HG02852 (cell line): ENCODE measurements at regions not wholly inside any gene's neighbourhood (a gene's known extent, or its start where the extent isn't known, plus 50 kb on each side); places are given as distances from the start of the nearest gene placed in this dataset.

Experiments
- ATAC-seq: cut with Tn5 transposase; IDR thresholded peaks from one replicate; pipeline ENCODE4 v1.9.1; 2021; ENCODE audit warnings: mild to moderate bottlenecking, moderate library complexity; ENCODE audit not compliant: unreplicated experiment

DNA sequence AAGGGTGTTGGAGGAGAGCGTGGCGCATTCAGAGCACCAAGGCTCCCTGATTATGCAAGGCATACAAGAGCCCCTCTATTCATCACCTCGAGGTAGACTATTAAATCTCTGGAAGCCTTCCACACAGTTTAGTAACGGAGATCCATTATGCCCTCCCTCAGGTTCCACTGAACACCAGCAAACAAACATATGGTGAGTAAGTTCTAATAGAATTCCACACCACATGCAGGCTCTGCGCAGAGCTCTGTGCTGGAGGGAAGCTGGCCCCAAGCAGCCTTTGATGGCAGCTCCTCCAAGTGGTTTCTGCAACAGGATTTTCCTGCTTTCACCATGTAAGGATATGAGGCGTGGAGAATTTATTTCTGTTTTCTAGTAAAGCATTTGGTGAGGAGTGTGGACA lies 238.6 kb downstream of the C1D start:
- no peak for ATAC-seq

- no peak for ATAC-seq
Measured at GRCh38 chr2:67825476-67825875, 237.3 kb downstream of the C1D start.

GRCh38 chr2:67828066-67828465 lies 234.7 kb downstream of the C1D start:
- ATAC-seq: no peak

GRCh38 chr2:67829470-67829869 lies 233.3 kb downstream of the C1D start:
- no peak for ATAC-seq

DNA sequence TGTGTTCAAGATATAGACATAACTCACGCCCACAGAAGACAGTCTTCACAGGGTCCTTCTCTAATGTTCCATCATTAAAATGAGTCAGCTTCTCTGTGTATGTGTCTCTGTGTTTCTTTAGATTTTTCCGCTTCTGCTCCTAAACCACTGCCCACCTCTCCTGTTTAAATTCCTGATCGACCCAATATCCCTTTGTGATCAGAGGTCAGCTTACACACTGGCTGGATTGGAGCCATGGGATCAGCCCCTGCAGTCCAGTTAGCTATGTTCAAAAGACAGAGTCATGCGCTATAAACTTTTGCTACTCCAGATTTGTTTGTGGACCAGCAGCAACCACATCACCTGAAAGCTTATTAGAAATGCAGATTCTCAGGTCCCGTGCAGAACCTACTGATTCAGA lies 229.2 kb downstream of the C1D start:
- ATAC-seq: no peak

DNA sequence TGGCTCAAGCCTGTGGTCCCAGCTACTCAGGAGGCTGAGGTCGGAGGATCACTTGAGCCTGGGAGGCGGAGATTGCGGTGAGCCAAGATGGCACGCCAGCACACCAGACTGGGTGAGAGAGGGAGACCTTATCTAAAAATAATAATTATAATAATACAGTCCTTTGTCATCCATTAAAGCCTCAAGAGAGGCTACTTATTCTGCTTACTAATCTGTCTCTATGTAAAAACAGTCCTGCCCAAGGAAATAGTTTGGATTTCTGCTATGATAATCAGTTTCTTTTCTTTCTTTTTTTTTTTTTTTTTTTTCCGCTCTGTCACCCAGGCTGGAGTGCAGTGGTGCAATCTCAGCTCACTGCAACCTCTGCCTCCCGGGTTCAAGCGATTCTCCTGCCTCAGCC lies 228.3 kb downstream of the C1D start:
- ATAC-seq: no peak

DNA sequence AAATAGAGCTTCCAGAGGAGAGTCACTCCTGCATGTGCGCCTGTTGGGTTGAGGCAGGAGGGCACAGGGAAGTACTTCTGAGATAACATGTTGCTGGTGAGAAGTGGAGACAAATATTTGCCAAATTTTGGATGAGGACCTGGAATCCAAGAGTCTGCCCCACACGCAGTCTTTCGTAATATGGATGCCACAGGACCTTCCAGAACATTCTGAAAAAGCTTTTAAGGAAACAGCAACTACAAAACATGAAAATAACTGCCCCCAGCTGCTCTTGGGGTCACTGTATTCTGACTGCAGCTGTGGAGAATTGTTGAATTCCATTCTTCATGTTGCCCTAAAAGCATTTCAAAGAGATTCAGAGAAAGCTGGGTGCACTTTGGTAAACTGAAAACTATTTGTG lies 227.5 kb downstream of the C1D start:
- ATAC-seq: no peak

- ATAC-seq: no peak
Measured at GRCh38 chr2:67836866-67837265, 225.9 kb downstream of the C1D start.

DNA sequence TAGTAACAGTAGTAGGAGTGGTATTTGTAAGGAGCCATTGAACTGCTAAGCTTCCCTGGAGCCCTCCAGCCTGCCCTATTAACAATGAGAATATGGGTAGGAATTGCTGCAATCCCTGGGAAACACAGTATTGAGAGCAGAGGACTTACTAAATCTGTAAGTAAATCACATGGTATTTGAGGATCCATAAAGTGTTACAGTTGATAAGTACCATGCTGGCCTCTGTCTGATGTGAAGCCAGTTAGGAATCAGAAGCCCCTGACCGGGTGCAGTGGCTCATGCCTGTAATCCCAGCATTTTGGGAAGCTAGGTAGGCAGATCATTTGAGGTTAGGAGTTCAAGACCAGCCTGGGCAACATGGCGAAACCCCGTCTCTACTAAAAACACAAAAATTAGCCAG lies 224.6 kb downstream of the C1D start:
- no peak for ATAC-seq

GRCh38 chr2:67839242-67839641 lies 223.6 kb downstream of the C1D start:
- ATAC-seq: no peak

GRCh38 chr2:67839668-67840067 lies 223.1 kb downstream of the C1D start:
- no peak for ATAC-seq

- ATAC-seq: no peak
Measured at GRCh38 chr2:67840460-67841068, 222.2 kb downstream of the C1D start.

DNA sequence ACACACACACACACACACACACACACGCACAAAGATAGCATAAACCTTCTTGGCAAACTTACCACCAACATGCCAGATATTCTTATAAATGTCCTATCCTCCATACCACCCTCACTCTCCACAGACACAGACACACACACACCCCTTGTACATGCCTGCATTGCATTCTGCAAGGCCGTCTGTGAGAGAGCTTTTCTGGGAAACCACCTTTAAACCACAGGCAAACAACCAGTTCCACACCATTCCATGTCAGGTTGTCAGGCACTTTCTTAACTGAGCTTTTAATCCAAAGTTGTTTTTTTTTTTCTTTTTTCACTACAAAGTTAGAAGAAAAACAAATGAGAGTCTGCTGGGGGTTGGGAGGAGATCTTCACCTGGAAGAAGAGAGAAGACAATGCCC lies 221.1 kb downstream of the C1D start:
- ATAC-seq: no peak

DNA sequence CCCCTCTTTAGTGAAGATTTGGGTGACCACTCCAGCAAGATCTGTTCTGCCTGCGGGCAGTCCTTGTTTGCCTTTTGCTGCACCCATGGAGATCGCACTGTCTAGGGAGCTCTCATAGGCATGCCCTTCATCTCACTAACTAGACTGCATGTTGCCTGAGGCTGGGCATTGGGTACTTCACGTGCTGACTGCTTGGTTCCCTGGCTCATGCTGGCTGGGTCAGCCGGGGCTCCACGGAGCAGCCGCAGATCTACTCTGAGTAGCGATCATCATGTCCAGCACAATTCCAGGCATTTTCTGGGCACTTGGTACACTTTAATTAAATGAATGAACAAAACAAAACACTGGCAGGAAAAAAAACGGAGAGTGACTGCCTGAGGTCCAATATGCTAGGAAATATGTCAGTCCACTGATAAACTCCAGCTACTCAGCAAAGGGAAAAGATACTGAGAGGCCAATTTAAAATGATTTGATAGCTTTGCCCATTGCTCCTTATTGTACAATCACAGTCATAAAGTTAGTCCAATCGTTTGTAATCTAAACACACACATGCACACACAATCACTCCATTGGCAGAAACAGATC lies 220.3 kb downstream of the C1D start:
- ATAC-seq: no peak

DNA sequence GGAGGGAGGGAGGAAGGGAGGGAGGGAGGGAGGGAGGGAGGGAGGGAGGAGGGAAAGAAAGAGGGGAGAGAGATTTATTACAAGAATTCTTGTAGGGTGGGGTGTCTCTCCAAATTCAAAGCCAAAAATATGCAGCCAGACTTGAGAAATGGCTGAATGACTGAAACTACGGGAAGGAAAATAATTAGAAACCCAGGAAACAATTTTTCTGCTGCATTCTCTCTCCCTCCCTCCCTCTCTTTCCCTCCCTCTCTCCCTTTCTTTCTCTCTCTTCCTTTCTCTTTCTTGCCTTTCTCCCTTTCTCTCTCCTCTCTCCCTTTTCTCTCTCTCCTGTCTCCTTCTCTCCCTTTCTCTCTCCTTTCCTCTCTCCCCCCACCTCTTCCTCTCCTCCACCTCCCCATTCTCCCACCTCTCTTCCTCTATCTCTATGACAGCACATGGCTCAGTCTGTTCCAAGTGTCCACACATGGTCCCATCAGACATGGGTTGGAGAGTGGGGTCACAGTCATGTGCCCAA lies 218.7 kb downstream of the C1D start:
- no peak for ATAC-seq

DNA sequence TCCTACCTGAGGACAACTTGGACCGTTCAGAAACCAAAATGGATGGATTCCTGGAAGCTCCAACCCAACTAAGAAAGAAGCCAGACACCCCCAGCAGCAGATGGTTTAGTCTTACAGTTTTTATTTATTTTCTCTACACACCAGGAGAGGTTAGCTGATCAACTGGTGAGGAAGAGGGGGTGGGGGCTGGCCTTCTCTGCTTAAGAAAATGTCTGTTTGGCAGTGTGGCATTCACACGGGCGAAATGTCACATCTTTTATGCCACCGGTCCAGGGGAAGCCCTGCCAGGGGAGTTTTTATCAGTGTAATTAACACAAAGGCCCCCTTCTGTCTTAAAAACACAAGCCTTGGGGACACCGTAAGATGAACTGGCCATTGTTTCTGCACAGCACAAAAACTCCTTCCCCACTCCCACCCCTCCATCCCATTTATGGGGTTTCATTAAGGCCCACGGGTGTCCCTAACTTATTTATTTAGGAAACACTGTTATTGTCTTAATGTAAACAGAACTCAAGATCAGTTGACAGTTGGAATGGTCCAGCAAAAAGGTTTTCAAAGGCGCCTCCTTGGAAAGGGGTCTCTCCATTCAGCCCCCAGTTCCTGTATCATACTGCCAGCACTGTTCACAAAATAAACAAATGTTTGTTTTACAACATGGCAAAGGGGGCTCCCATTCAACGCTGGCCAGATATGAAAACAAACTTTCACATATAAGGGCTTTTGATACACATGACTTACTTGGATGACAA lies 217.0 kb downstream of the C1D start:
- no peak for ATAC-seq

DNA sequence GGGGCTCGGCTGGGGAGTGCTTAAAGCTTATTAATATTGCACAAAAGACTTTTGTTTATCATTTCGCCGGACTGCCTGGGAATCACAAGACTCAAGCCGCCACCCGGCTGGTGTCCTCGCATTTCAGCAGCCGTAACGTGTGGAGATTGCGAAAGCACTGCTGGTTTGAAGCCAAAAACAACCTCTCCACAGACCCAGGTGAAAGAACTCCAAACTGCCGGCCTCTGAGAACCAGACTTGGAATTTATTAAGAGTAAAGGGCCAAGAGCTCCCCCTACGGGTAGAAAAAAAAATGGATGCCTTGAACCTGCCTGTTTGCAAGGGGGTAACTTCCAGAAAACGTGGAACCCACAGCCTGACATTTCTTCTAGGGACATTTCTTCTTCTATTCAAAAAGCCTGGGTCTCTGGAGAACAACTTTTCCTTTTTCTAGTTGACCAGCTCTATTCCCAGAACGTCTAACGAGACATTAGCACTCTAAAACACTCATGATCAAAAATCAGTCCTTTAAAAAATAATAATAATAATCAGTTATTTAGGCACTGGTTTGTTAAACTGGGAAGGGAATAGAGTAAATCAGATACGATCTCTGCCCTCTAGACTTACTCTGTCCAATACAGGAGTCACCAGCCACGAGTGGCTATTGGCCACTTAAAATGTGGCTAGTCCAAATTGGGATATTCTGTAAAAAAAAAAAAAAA lies 216.3 kb downstream of the C1D start:
- no peak for ATAC-seq

DNA sequence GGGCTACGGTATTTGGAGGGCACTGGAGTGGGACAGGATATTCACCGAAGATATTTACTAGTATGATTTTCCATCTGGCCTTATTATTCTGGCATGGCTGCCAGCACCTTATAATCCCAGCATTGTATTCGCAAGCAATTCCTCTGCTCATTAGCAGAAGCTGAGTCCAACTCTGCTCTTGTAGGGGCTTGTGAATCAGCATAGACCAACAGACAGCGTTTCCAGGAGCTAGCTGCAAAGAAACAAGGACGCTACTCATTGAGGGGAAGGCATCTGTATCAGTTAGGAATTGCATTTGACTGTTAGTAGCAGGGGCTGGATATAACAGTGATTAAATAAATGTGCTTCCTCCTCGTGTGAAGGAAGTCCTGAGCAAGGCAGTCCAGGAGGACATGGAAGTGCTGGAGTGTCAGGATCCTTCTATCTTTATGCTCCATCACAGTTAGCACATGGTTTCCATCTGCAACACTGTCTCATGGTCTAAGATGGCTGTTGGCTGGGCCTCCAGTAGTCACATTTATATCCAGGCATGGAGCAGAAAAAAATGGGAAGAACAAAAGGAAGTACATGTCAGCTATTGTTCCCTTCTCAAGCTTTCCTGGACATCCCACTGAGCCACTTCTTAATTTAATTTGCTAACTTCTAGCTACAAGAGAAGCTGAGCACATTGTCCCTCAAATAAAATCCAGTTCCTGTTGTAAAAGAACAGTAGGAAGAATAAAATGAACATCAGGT lies 214.1 kb downstream of the C1D start:
- no peak for ATAC-seq

- ATAC-seq: no peak
Measured at GRCh38 chr2:67851016-67851415, 211.8 kb downstream of the C1D start.

GRCh38 chr2:67851956-67852824 lies 210.6 kb downstream of the C1D start:
- ATAC-seq: no peak
